Trophoblast cell (in vitro differentiated cells and primary cell): ENCODE measurements at regions not wholly inside any gene's neighbourhood (a gene's known extent, or its start where the extent isn't known, plus 50 kb on each side); places are given as distances from the start of the nearest gene placed in this dataset.
"Not testable (repeated sequence)": the region's sequence is repeated elsewhere in the genome, so short reads cannot be mapped to it uniquely, and the experiment has no call there.

Experiments
- DNase-seq, 2 donors: peaks; one replicate each; pipeline ENCODE4 v3.0.0-alpha.2; 2016
- H2AFZ ChIP-seq: 2 replicates; pipeline ENCODE4 v1.6.1; 2013; ENCODE audit warnings: low read length, moderate library complexity, mild to moderate bottlenecking; ENCODE audit not compliant: insufficient read depth, poor library complexity
- H2AK5ac ChIP-seq: 2 replicates; pipeline ENCODE4 v1.6.1; 2013; ENCODE audit warnings: mild to moderate bottlenecking, low read length
- H2BK120ac ChIP-seq: 2 replicates; pipeline ENCODE4 v1.6.1; 2013; ENCODE audit warnings: low read length, mild to moderate bottlenecking, moderate library complexity; ENCODE audit not compliant: insufficient read depth, poor library complexity
- H2BK12ac ChIP-seq: 2 replicates; pipeline ENCODE4 v1.6.1; 2013; ENCODE audit warnings: mild to moderate bottlenecking, low read length, moderate library complexity
- H2BK5ac ChIP-seq: 2 replicates; pipeline ENCODE4 v1.6.1; 2013; ENCODE audit warnings: low read length, low read depth, moderate library complexity, mild to moderate bottlenecking; ENCODE audit not compliant: poor library complexity
- H3K14ac ChIP-seq: 2 replicates; pipeline ENCODE4 v1.6.1; 2013; ENCODE audit warnings: mild to moderate bottlenecking, low read length
- H3K18ac ChIP-seq: 2 replicates; pipeline ENCODE4 v1.6.1; 2013; ENCODE audit warnings: mild to moderate bottlenecking, low read length
- H3K23ac ChIP-seq: 2 replicates; pipeline ENCODE4 v1.6.1; 2013; ENCODE audit warnings: low read length
- H3K27ac ChIP-seq: 2 replicates; pipeline ENCODE4 v1.5.1; 2013; ENCODE audit warnings: low read depth, mild to moderate bottlenecking, inconsistent platforms, low read length, moderate library complexity
- H3K27me3 ChIP-seq: 2 replicates; pipeline ENCODE4 v1.6.1; 2013; ENCODE audit warnings: inconsistent platforms, mild to moderate bottlenecking, low read length, moderate library complexity; ENCODE audit not compliant: insufficient read depth
- H3K36me3 ChIP-seq, 2 experiments: 1 replicate in 1 of 2; 2 replicates in 1 of 2; pipeline ENCODE4 v1.6.1; 2013; ENCODE audit warnings: low read length in 2 of 2, mild to moderate bottlenecking in 2 of 2, moderate library complexity in 1 of 2; ENCODE audit not compliant: insufficient read depth in 2 of 2, control insufficient read depth in 1 of 2
- H3K4ac ChIP-seq: 2 replicates; pipeline ENCODE4 v1.6.1; 2013; ENCODE audit warnings: low read depth, mild to moderate bottlenecking, low read length, moderate library complexity
- H3K4me1 ChIP-seq, 2 experiments: 1 replicate in 1 of 2; 2 replicates in 1 of 2; pipeline ENCODE4 v1.6.1; 2013; ENCODE audit warnings: low read length in 2 of 2, mild to moderate bottlenecking in 2 of 2, moderate library complexity in 1 of 2; ENCODE audit not compliant: insufficient read depth in 2 of 2, control insufficient read depth in 1 of 2
- H3K4me2 ChIP-seq: 2 replicates; pipeline ENCODE4 v1.6.1; 2013; ENCODE audit warnings: inconsistent platforms, mild to moderate bottlenecking, low read length, moderate library complexity
- H3K4me3 ChIP-seq: 2 replicates; pipeline ENCODE4 v1.5.1; 2013; ENCODE audit warnings: mild to moderate bottlenecking, low read depth, low read length, inconsistent platforms
- H3K79me1 ChIP-seq: one replicate; pipeline ENCODE4 v1.6.1; 2013; ENCODE audit warnings: low read length
- H3K79me2 ChIP-seq: 2 replicates; pipeline ENCODE4 v1.6.1; 2013; ENCODE audit warnings: low read length, mild to moderate bottlenecking; ENCODE audit not compliant: control insufficient read depth, insufficient read depth, poor library complexity
- H3K9ac ChIP-seq: 2 replicates; pipeline ENCODE4 v1.6.1; 2013; ENCODE audit warnings: mild to moderate bottlenecking, low read length
- H3K9me3 ChIP-seq: 2 replicates; pipeline ENCODE4 v1.6.1; 2013; ENCODE audit warnings: low read depth, mild to moderate bottlenecking, control low read depth, inconsistent platforms, low read length; ENCODE audit not compliant: insufficient read depth
- H4K12ac ChIP-seq: 2 replicates; pipeline ENCODE4 v1.6.1; 2013; ENCODE audit warnings: low read depth, mild to moderate bottlenecking, low read length, moderate library complexity
- H4K8ac ChIP-seq: 2 replicates; pipeline ENCODE4 v1.6.1; 2013; ENCODE audit warnings: low read depth, mild to moderate bottlenecking, low read length, moderate library complexity
- H4K91ac ChIP-seq: one replicate; pipeline ENCODE4 v1.6.1; 2013; ENCODE audit warnings: low read depth, mild to moderate bottlenecking, low read length, moderate library complexity
- WGBS: extraction: QIAGEN DNeasy Blood & Tissue Kit; methylation state at CpG from one replicate; pipeline ENCODE4 v1.1.7; 2013; ENCODE audit warnings: missing lambda C conversion rate; ENCODE audit not compliant: insufficient read length, insufficient coverage; ENCODE audit errors: extremely low coverage; 5-methylcytosine and 5-hydroxymethylcytosine counted together

GRCh38 chr15:20297603-20298123 lies 243.9 kb downstream of the GOLGA6L6 start:
- not testable (repeated sequence) for H3K18ac ChIP-seq, H2AK5ac ChIP-seq, H3K27ac ChIP-seq, H3K79me1 ChIP-seq, H2BK5ac ChIP-seq, H2AFZ ChIP-seq, H3K14ac ChIP-seq, H3K27me3 ChIP-seq, H3K4me2 ChIP-seq, H2BK12ac ChIP-seq, H4K12ac ChIP-seq, H4K8ac ChIP-seq, H3K4ac ChIP-seq, H3K36me3 ChIP-seq, H3K23ac ChIP-seq, DNase-seq, H3K79me2 ChIP-seq, H4K91ac ChIP-seq, H3K4me3 ChIP-seq, H2BK120ac ChIP-seq, H3K4me1 ChIP-seq, H3K9ac ChIP-seq
- H3K9me3 ChIP-seq, result peaks cover 38% of the 10 kb centered on the region
- WGBS, result no CpG with 5 or more reads among the region's 3 CpGs

- H3K4me2 ChIP-seq, H2BK120ac ChIP-seq, H4K8ac ChIP-seq, H3K18ac ChIP-seq, H3K36me3 ChIP-seq, H3K4me3 ChIP-seq, H3K4me1 ChIP-seq, H2AK5ac ChIP-seq, H3K4ac ChIP-seq, H3K79me1 ChIP-seq, H4K12ac ChIP-seq, H3K27me3 ChIP-seq, H2BK5ac ChIP-seq, H3K27ac ChIP-seq, H3K14ac ChIP-seq, H2AFZ ChIP-seq, H2BK12ac ChIP-seq, H4K91ac ChIP-seq, H3K23ac ChIP-seq, H3K79me2 ChIP-seq, H3K9ac ChIP-seq: not testable (repeated sequence)
- peak in 1 of 2 donors; percentile 38 for DNase-seq
- H3K9me3 ChIP-seq, result peaks cover 24% of the 10 kb centered on the region
- WGBS, result no CpG with 5 or more reads among the region's 8 CpGs
These were observed 245.3 kb downstream of the GOLGA6L6 start for GRCh38 chr15:20296261-20296660.

GRCh38 chr15:20295238-20295811 lies 246.3 kb downstream of the GOLGA6L6 start:
- peak overlapping the region; percentile 54 for H3K4me3 ChIP-seq
- no peak overlapping the region for H2AFZ ChIP-seq
- no peak overlapping the region for H4K8ac ChIP-seq
- H2AK5ac ChIP-seq, result no peak overlapping the region
- DNase-seq, result no peak
- no peaks in the 10 kb centered on the region for H3K4me1 ChIP-seq
- H3K9me3 ChIP-seq, result peaks cover 19% of the 10 kb centered on the region
- H3K27ac ChIP-seq, result no peak overlapping the region
- no peaks in the 10 kb centered on the region for H3K36me3 ChIP-seq
- no peaks in the 10 kb centered on the region for H3K27me3 ChIP-seq
- peak overlapping the region; percentile 19 for H3K4me2 ChIP-seq
- no peak overlapping the region for H3K4ac ChIP-seq
- no peak overlapping the region for H2BK5ac ChIP-seq
- H3K79me1 ChIP-seq, result no peaks in the 10 kb centered on the region
- no CpG with 5 or more reads among the region's 43 CpGs for WGBS
- no peak overlapping the region for H3K14ac ChIP-seq
- H3K23ac ChIP-seq, result no peak overlapping the region
- H4K12ac ChIP-seq, result no peak overlapping the region
- no peak overlapping the region for H3K9ac ChIP-seq
- no peak overlapping the region for H4K91ac ChIP-seq
- H3K18ac ChIP-seq, result no peak overlapping the region
- no peak overlapping the region for H2BK120ac ChIP-seq
- H2BK12ac ChIP-seq, result no peak overlapping the region
- H3K79me2 ChIP-seq, result no peaks in the 10 kb centered on the region

GRCh38 chr15:20294651-20295237 lies 246.9 kb downstream of the GOLGA6L6 start:
- no peaks in the 10 kb centered on the region for H3K27me3 ChIP-seq
- H3K36me3 ChIP-seq, result no peaks in the 10 kb centered on the region
- no peaks in the 10 kb centered on the region for H3K4me1 ChIP-seq
- H3K79me1 ChIP-seq, result no peaks in the 10 kb centered on the region
- H2BK5ac ChIP-seq, result no peak overlapping the region
- H3K14ac ChIP-seq, result no peak overlapping the region
- H3K4ac ChIP-seq, result no peak overlapping the region
- no peak overlapping the region for H3K23ac ChIP-seq
- no peak overlapping the region for H2BK120ac ChIP-seq
- H4K8ac ChIP-seq, result no peak overlapping the region
- H3K79me2 ChIP-seq, result no peaks in the 10 kb centered on the region
- H3K4me2 ChIP-seq, result peak overlapping the region; percentile 36
- H3K9ac ChIP-seq, result no peak overlapping the region
- no peak overlapping the region for H2BK12ac ChIP-seq
- no peak overlapping the region for H3K18ac ChIP-seq
- H4K91ac ChIP-seq, result no peak overlapping the region
- no peak overlapping the region for H3K27ac ChIP-seq
- WGBS, result no CpG with 5 or more reads among the region's 80 CpGs
- H3K4me3 ChIP-seq, result peak overlapping the region; percentile 54
- H2AK5ac ChIP-seq, result no peak overlapping the region
- H4K12ac ChIP-seq, result no peak overlapping the region
- no peak overlapping the region for H2AFZ ChIP-seq
- peaks cover 18% of the 10 kb centered on the region for H3K9me3 ChIP-seq
- DNase-seq, result peak in 1 of 2 donors; percentile 50
